SK-N-SH (cell line): ENCODE measurements at regions not wholly inside any gene's neighbourhood (a gene's known extent, or its start where the extent isn't known, plus 50 kb on each side); places are given as distances from the start of the nearest gene placed in this dataset.

Source experiments
- CTCF ChIA-PET: fragments of 300-600, 350-600 bp; formaldehyde crosslinking; extraction: SDS; loops from one replicate; lab custom pipeline; 2021; lab: Yijun Ruan, JAX
- POLR2A ChIA-PET: fragments of 350-600 bp; sonication (Branson Sonifier 250); formaldehyde crosslinking; extraction: SDS; loops from one replicate; lab custom pipeline; 2020; ENCODE audit warnings: antibody characterized with exemption, inconsistent platforms; lab: Yijun Ruan, JAX
- DNase-seq: peaks from one replicate; pipeline ENCODE4 v3.0.0; 2012
- H2AFZ ChIP-seq: fragments of 200-600 bp; sonication (generic); 2 replicates; pipeline ENCODE4 v1.8.1; 2016; ENCODE audit warnings: antibody characterized with exemption, mild to moderate bottlenecking, low read depth
- H3F3A ChIP-seq: fragments of 200-600 bp; sonication (generic); replicated peaks from 2 replicates; pipeline ENCODE3; 2016; ENCODE audit warnings: antibody characterized with exemption, mild to moderate bottlenecking; ENCODE audit not compliant: insufficient read depth
- H3K27ac ChIP-seq, 2 experiments: fragments of 200-500 bp in 1 of 2; fragments of 200-600 bp in 1 of 2; sonication (Bioruptor generic) in 1 of 2; sonication (generic), shearing (Covaris generic) in 1 of 2; 2 replicates each; pipeline versions ENCODE4 v1.5.1 to v1.6.1; 2014 to 2016; ENCODE audit warnings: low read depth in 2 of 2, inconsistent platforms in 1 of 2, low read length in 1 of 2, mild to moderate bottlenecking in 1 of 2, mixed read lengths in 1 of 2
- H3K27me3 ChIP-seq: fragments of 200-600 bp; sonication (generic), shearing (Covaris generic); 2 replicates; pipeline ENCODE4 v1.6.1; 2016; ENCODE audit warnings: mixed run types; ENCODE audit not compliant: insufficient read depth
- H3K36me3 ChIP-seq, 2 experiments: fragments of 200-500 bp in 1 of 2; fragments of 200-600 bp in 1 of 2; sonication (Bioruptor generic) in 1 of 2; sonication (generic) in 1 of 2; replicated peaks in 1 of 2; 2 replicates each; pipeline versions ENCODE3 to v1.5.1; 2014 to 2016; ENCODE audit warnings: low read length in 1 of 2, mild to moderate bottlenecking in 1 of 2; ENCODE audit not compliant: insufficient read depth in 2 of 2, control insufficient read depth in 1 of 2
- H3K4me1 ChIP-seq, 2 experiments: fragments of 200-500 bp in 1 of 2; fragments of 200-600 bp in 1 of 2; sonication (Bioruptor generic) in 1 of 2; sonication (generic), shearing (Covaris generic) in 1 of 2; 2 replicates each; pipeline versions ENCODE4 v1.5.1 to v1.6.1; 2014 to 2016; ENCODE audit warnings: low read depth in 1 of 2, low read length in 1 of 2, mixed run types in 1 of 2; ENCODE audit not compliant: insufficient read depth in 2 of 2, control insufficient read depth in 1 of 2
- H3K4me2 ChIP-seq: fragments of 200-600 bp; sonication (generic), shearing (Covaris generic); 2 replicates; pipeline ENCODE4 v1.6.1; 2017; ENCODE audit warnings: mixed run types
- H3K4me3 ChIP-seq, 2 experiments: fragments of 200-500 bp in 1 of 2; fragments of 200-600 bp in 1 of 2; sonication (Bioruptor generic) in 1 of 2; sonication (generic), shearing (Covaris generic) in 1 of 2; 2 replicates each; pipeline versions ENCODE4 v1.5.1 to v1.8.1; 2014 to 2016; ENCODE audit warnings: low read depth in 2 of 2, inconsistent platforms in 1 of 2, low read length in 1 of 2, mild to moderate bottlenecking in 1 of 2, mixed read lengths in 1 of 2, moderate library complexity in 1 of 2
- H3K79me2 ChIP-seq: fragments of 200-600 bp; sonication (generic); 2 replicates; pipeline ENCODE4 v1.8.1; 2017; ENCODE audit warnings: mild to moderate bottlenecking; ENCODE audit not compliant: insufficient read depth
- H3K9ac ChIP-seq: fragments of 200-600 bp; sonication (generic); 2 replicates; pipeline ENCODE4 v1.6.1; 2017; ENCODE audit warnings: mixed run types
- H3K9me2 ChIP-seq: fragments of 200-600 bp; sonication (generic); 2 replicates; pipeline ENCODE4 v1.6.1; 2017; ENCODE audit warnings: mixed run types
- H3K9me3 ChIP-seq: fragments of 200-600 bp; sonication (generic); 2 replicates; pipeline ENCODE4 v1.6.1; 2017; ENCODE audit warnings: mixed run types, mild to moderate bottlenecking, moderate library complexity
- H4K20me1 ChIP-seq: fragments of 200-600 bp; sonication (generic); 2 replicates; pipeline ENCODE4 v1.6.1; 2017; ENCODE audit warnings: mild to moderate bottlenecking, mixed run types; ENCODE audit not compliant: insufficient read depth
- CTCF ChIP-seq: fragments of 200-600 bp; sonication (generic); IDR thresholded peaks from 2 replicates; pipeline ENCODE4 v1.6.1; 2017; ENCODE audit warnings: antibody characterized with exemption, mild to moderate bottlenecking, moderate library complexity
- EP300 ChIP-seq, 2 experiments: IDR thresholded peaks; 2 replicates each; pipeline versions ENCODE4 v1.4.0 to v1.6.1; 2012; ENCODE audit warnings: borderline replicate concordance in 1 of 2, low read depth in 1 of 2, low read length in 1 of 2
- EZH2phosphoT487 ChIP-seq: fragments of 200-600 bp; sonication (generic); IDR thresholded peaks from 2 replicates; pipeline ENCODE4 v1.6.1; 2017; ENCODE audit warnings: low read depth, mixed run types, mild to moderate bottlenecking, antibody characterized with exemption, moderate library complexity, borderline replicate concordance
- FOXJ3 ChIP-seq: sonication (generic); formaldehyde crosslinking; IDR thresholded peaks from 2 replicates; pipeline ENCODE4 v1.5.1; 2020; ENCODE audit warnings: mild to moderate bottlenecking, missing genetic modification reagents
- GABPA ChIP-seq: IDR thresholded peaks from 2 replicates; pipeline ENCODE4 v1.4.0; 2012; ENCODE audit warnings: low read depth, mild to moderate bottlenecking
- GATA2 ChIP-seq: sonication (generic); formaldehyde crosslinking; IDR thresholded peaks from 2 replicates; pipeline ENCODE4 v1.5.0; 2020; ENCODE audit warnings: mild to moderate bottlenecking, missing genetic modification reagents
- IRF3 ChIP-seq: fragments of 150-350 bp; IDR thresholded peaks from 2 replicates; pipeline ENCODE4 v1.6.1; 2016; ENCODE audit warnings: mild to moderate bottlenecking, low read depth, low read length
- JUND ChIP-seq: IDR thresholded peaks from 2 replicates; pipeline ENCODE4 v1.4.0; 2012
- MXI1 ChIP-seq: IDR thresholded peaks from 2 replicates; pipeline ENCODE4 v1.6.1; 2012; ENCODE audit warnings: mild to moderate bottlenecking, low read depth, low read length, improper control_type of control experiment
- NRF1 ChIP-seq: IDR thresholded peaks from 2 replicates; pipeline ENCODE4 v1.6.1; 2012; ENCODE audit warnings: low read depth, mild to moderate bottlenecking, low read length
- POLR2AphosphoS5 ChIP-seq: IDR thresholded peaks from 2 replicates; pipeline ENCODE4 v1.6.1; 2012; ENCODE audit warnings: low read depth, low read length
- RCOR1 ChIP-seq: fragments of 150-350 bp; IDR thresholded peaks from 2 replicates; pipeline ENCODE4 v1.6.1; 2017; ENCODE audit warnings: antibody characterized with exemption, low read length
- RFX5 ChIP-seq: IDR thresholded peaks from 2 replicates; pipeline ENCODE4 v1.6.1; 2012; ENCODE audit warnings: mild to moderate bottlenecking, improper control_type of control experiment, low read length
- RXRA ChIP-seq: IDR thresholded peaks from 2 replicates; pipeline ENCODE4 v1.4.0; 2012; ENCODE audit warnings: low read depth, mild to moderate bottlenecking, borderline replicate concordance
- SMC3 ChIP-seq: IDR thresholded peaks from 2 replicates; pipeline ENCODE4 v1.6.1; 2012; ENCODE audit warnings: low read depth, low read length, improper control_type of control experiment
- TCF12 ChIP-seq: IDR thresholded peaks from 2 replicates; pipeline ENCODE4 v1.4.0; 2012
- USF1 ChIP-seq: IDR thresholded peaks from 2 replicates; pipeline ENCODE4 v1.4.0; 2012; ENCODE audit warnings: low read depth, borderline replicate concordance
- WGBS: methylation state at CpG from one replicate; pipeline ENCODE4 v1.1.6; 2017; ENCODE audit warnings: low lambda C conversion rate; 5-methylcytosine and 5-hydroxymethylcytosine counted together
- TF ChIP-seq, protein P1 (sequence below): IDR thresholded peaks from 2 replicates; pipeline ENCODE4 v1.4.0; 2012; ENCODE audit warnings: low read depth, borderline replicate concordance
- TF ChIP-seq, protein P2 (sequence below): fragments of 150-350 bp; IDR thresholded peaks from 2 replicates; pipeline ENCODE4 v1.6.1; 2017; ENCODE audit warnings: antibody characterized with exemption, low read length, low read depth, borderline replicate concordance

DNA sequence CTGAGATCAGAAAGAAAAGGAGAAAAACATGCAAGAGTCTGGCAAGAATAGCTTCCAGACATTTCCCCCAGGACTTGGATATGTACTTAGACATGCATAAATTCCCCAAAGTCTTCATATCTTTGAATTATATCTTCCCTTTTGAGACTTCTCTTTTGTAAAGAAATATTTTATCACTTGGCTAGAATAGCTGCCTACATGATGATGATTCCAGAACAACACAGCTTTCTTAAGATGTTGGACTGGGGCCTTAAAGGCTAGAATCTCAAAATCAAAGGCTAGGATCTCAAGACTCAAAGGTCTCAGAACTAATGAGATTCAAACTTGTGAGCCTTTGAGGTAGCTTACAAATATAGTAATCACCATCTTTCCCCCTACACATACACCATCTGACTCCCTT lies 842.3 kb downstream of the BCL11A start (continued):
- TF ChIP-seq, protein P1, sequence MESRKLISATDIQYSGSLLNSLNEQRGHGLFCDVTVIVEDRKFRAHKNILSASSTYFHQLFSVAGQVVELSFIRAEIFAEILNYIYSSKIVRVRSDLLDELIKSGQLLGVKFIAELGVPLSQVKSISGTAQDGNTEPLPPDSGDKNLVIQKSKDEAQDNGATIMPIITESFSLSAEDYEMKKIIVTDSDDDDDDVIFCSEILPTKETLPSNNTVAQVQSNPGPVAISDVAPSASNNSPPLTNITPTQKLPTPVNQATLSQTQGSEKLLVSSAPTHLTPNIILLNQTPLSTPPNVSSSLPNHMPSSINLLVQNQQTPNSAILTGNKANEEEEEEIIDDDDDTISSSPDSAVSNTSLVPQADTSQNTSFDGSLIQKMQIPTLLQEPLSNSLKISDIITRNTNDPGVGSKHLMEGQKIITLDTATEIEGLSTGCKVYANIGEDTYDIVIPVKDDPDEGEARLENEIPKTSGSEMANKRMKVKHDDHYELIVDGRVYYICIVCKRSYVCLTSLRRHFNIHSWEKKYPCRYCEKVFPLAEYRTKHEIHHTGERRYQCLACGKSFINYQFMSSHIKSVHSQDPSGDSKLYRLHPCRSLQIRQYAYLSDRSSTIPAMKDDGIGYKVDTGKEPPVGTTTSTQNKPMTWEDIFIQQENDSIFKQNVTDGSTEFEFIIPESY, result no peak
- TF ChIP-seq SMC3 (no peak), TCF12 (no peak), MXI1 (no peak)

- WGBS, result 18% methylated on average over 4 of the region's 4 CpGs
These were observed 846.7 kb downstream of the BCL11A start for GRCh38 chr2:59706729-59707128.

DNA sequence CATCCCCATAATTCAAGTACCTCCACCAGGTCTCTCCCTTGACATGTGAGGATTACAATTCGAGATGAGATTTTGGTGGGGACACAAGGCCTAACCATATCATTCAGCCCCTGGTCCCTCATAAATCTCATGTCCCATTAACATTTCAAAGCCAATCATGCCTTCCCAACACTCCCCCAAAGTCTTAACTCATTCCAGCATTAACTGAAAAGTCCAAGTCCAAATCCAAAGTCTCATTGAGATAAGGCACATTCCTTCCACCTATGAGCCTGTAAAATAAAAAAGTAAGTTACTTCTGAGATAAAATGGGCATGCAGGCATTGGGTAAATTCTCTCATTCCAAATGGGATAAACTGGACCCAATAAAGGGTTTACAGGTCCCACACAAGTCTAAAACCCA lies 849.7 kb downstream of the BCL11A start:
- DNase-seq, result no peak
- Histone ChIP-seq H3K36me3 (no peaks in the 10 kb centered on the region), H3F3A (no peaks in the 10 kb centered on the region), H4K20me1 (no peaks in the 10 kb centered on the region), H3K79me2 (no peaks in the 10 kb centered on the region), H3K9me2 (no peaks in the 10 kb centered on the region), H3K4me2 (no peak overlapping the region), H3K27ac (no peak overlapping the region), H3K4me3 (no peak overlapping the region), H3K27me3 (no peaks in the 10 kb centered on the region), H3K9ac (no peak overlapping the region), H3K4me1 (no peaks in the 10 kb centered on the region), H3K9me3 (no peaks in the 10 kb centered on the region), H2AFZ (no peak overlapping the region)
- POLR2A ChIA-PET, result no interaction called here
- WGBS, result 0% methylated on average over 1 of the region's 1 CpG
- CTCF ChIA-PET, result no interaction called here
- no peak for TF ChIP-seq RXRA
- no peak for TF ChIP-seq CTCF
- no peak for TF ChIP-seq USF1
- TF ChIP-seq EP300 (IDR thresholded peaks at IDR 0.05; ENCODE audit: borderline replicate concordance in 1 of 2, low read depth in 1 of 2, low read length in 1 of 2), result no peak
- TF ChIP-seq GABPA, result no peak
- TF ChIP-seq EZH2phosphoT487, result no peak
- no peak for TF ChIP-seq RCOR1
- TF ChIP-seq NRF1, result no peak
- TF ChIP-seq RFX5, result no peak
- TF ChIP-seq SMC3, result no peak
- TF ChIP-seq FOXJ3 (CRISPR knock-in tag), result no peak
- no peak for TF ChIP-seq JUND
- no peak for TF ChIP-seq POLR2AphosphoS5
- TF ChIP-seq IRF3, result no peak
- TF ChIP-seq, protein P2, sequence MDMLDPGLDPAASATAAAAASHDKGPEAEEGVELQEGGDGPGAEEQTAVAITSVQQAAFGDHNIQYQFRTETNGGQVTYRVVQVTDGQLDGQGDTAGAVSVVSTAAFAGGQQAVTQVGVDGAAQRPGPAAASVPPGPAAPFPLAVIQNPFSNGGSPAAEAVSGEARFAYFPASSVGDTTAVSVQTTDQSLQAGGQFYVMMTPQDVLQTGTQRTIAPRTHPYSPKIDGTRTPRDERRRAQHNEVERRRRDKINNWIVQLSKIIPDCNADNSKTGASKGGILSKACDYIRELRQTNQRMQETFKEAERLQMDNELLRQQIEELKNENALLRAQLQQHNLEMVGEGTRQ, result no peak

More at GRCh38 chr2:59706729-59707128, 846.7 kb downstream of the BCL11A start:
- H3K4me3 ChIP-seq, result no peak overlapping the region
- no peak overlapping the region for H3K27ac ChIP-seq
- no peaks in the 10 kb centered on the region for H3K9me3 ChIP-seq
- H2AFZ ChIP-seq, result no peak overlapping the region
- no peaks in the 10 kb centered on the region for H3K4me1 ChIP-seq
- CTCF ChIA-PET, result no interaction called here
- TF ChIP-seq GATA2 (CRISPR knock-in tag), result no peak
- TF ChIP-seq, all 33 proteins: peak for 0
- Histone ChIP-seq H3K36me3 (no peaks in the 10 kb centered on the region), H3F3A (no peaks in the 10 kb centered on the region), H3K9me2 (no peaks in the 10 kb centered on the region), H3K4me2 (no peak overlapping the region), H3K9ac (no peak overlapping the region), H4K20me1 (no peaks in the 10 kb centered on the region), H3K27me3 (no peaks in the 10 kb centered on the region), H3K79me2 (no peaks in the 10 kb centered on the region)
- no peak for DNase-seq
- POLR2A ChIA-PET, result no interaction called here
